Testis (tissue), 2 donors: ENCODE measurements at regions not wholly inside any gene's neighbourhood (a gene's known extent, or its start where the extent isn't known, plus 50 kb on each side); places are given as distances from the start of the nearest gene placed in this dataset.

ENCODE experiments used
- POLR2A ChIP-seq: fragments of 450-650 bp; IDR thresholded peaks from one replicate; pipeline ENCODE4 v1.6.1; 2017; ENCODE audit warnings: antibody characterized with exemption, mild to moderate bottlenecking, moderate library complexity
- TF ChIP-seq, protein P1 (sequence below), 3 experiments: fragments of 450-650 bp in 2 of 3; fragments of 200-600 bp in 1 of 3; sonication (generic) in 1 of 3; IDR thresholded peaks; one replicate each; pipeline ENCODE4 v1.5.1; 2016 to 2019; ENCODE audit warnings: antibody characterized with exemption in 3 of 3, mild to moderate bottlenecking in 2 of 3, moderate library complexity in 1 of 3

DNA sequence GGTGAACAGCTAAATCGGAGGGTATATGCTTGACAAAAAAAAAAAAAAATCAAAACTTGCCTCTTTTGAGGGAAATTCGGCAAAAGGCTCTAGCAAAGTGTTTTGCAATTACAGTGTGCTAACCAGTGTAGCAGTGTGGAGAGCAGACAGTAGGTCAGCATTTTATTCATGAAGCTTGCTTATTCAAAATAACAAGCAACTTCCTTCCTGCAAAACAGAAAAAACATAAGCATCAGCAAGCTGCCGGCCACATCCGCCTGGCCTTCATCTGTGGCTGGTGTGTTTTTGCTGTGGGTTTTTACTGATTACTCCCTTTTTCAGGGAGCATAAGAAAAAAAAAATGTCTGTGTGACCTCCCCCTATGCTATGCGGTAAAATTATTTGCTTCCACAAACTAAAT, 434.1 kb downstream of the OCA2 start:
- TF ChIP-seq, protein P1, sequence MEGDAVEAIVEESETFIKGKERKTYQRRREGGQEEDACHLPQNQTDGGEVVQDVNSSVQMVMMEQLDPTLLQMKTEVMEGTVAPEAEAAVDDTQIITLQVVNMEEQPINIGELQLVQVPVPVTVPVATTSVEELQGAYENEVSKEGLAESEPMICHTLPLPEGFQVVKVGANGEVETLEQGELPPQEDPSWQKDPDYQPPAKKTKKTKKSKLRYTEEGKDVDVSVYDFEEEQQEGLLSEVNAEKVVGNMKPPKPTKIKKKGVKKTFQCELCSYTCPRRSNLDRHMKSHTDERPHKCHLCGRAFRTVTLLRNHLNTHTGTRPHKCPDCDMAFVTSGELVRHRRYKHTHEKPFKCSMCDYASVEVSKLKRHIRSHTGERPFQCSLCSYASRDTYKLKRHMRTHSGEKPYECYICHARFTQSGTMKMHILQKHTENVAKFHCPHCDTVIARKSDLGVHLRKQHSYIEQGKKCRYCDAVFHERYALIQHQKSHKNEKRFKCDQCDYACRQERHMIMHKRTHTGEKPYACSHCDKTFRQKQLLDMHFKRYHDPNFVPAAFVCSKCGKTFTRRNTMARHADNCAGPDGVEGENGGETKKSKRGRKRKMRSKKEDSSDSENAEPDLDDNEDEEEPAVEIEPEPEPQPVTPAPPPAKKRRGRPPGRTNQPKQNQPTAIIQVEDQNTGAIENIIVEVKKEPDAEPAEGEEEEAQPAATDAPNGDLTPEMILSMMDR (IDR thresholded peaks at IDR 0.05): no peak
- no peak for TF ChIP-seq POLR2A
